CD4-positive, alpha-beta T cell (primary cell): ENCODE measurements at regions not wholly inside any gene's neighbourhood (a gene's known extent, or its start where the extent isn't known, plus 50 kb on each side); places are given as distances from the start of the nearest gene placed in this dataset.

Experiments used
- ATAC-seq: fragments of 200-7000 bp; cut with Tn5 transposase; one replicate; pipeline ENCODE4 v1.10.0; 2022; ENCODE audit warnings: mild to moderate bottlenecking; ENCODE audit not compliant: poor library complexity
- CTCF ChIA-PET: fragments of 350-600 bp; sonication (Branson Sonifier 250); formaldehyde crosslinking; loops from one replicate; lab custom pipeline; 2021; ENCODE audit warnings: antibody characterized with exemption, inconsistent platforms; lab: Charles Lee
- POLR2A ChIA-PET: fragments of 350-600 bp; sonication (Branson Sonifier 250); formaldehyde crosslinking; loops from one replicate; lab custom pipeline; 2021; ENCODE audit warnings: antibody characterized with exemption, inconsistent platforms; lab: Charles Lee
- DNase-seq, 14 experiments: peaks; one replicate each; pipeline ENCODE4 v3.0.0-alpha.2; 2013 to 2020; ENCODE audit warnings: mixed read lengths in 2 of 14
- H3K27ac ChIP-seq, 2 donors: one replicate each; pipeline versions ENCODE4 v1.5.1 to v1.7.0; 2013; ENCODE audit warnings: low read length in 2 of 2, low read depth in 1 of 2, mild to moderate bottlenecking in 1 of 2
- H3K27me3 ChIP-seq, 2 experiments: 1 replicate in 1 of 2; 2 replicates in 1 of 2; pipeline versions ENCODE4 v1.6.1 to v1.7.0; 2013; ENCODE audit warnings: low read length in 2 of 2, control low read depth in 1 of 2, mild to moderate bottlenecking in 1 of 2, moderate library complexity in 1 of 2; ENCODE audit not compliant: insufficient read depth in 2 of 2, control insufficient read depth in 1 of 2
- H3K36me3 ChIP-seq: one replicate; pipeline ENCODE4 v1.6.1; 2013; ENCODE audit warnings: low read length, control low read depth; ENCODE audit not compliant: insufficient read depth
- H3K4me1 ChIP-seq: one replicate; pipeline ENCODE4 v1.6.1; 2013; ENCODE audit warnings: low read length, control low read depth; ENCODE audit not compliant: insufficient read depth
- H3K4me3 ChIP-seq: one replicate; pipeline ENCODE4 v1.5.1; 2013; ENCODE audit warnings: mild to moderate bottlenecking, low read length, moderate library complexity
- H3K9me3 ChIP-seq, 2 experiments: 1 replicate in 1 of 2; 2 replicates in 1 of 2; pipeline versions ENCODE4 v1.6.1 to v1.7.0; 2013; ENCODE audit warnings: low read length in 2 of 2, mild to moderate bottlenecking in 2 of 2, control low read depth in 1 of 2, moderate library complexity in 1 of 2; ENCODE audit not compliant: control insufficient read depth in 1 of 2, insufficient read depth in 1 of 2
- H3K27ac Mint-ChIP-seq: one replicate; pipeline ENCODE4 v1.8.0; 2020; ENCODE audit warnings: mixed read lengths
- H3K27me3 Mint-ChIP-seq: one replicate; pipeline ENCODE4 v1.8.0; 2021; ENCODE audit warnings: mixed read lengths
- H3K36me3 Mint-ChIP-seq: one replicate; pipeline ENCODE4 v1.8.0; 2021; ENCODE audit warnings: low read depth, mixed read lengths
- H3K4me1 Mint-ChIP-seq: one replicate; pipeline ENCODE4 v1.8.0; 2021; ENCODE audit warnings: low read depth, mixed read lengths
- H3K4me3 Mint-ChIP-seq: one replicate; pipeline ENCODE4 v1.8.0; 2020; ENCODE audit warnings: mild to moderate bottlenecking, mixed read lengths
- H3K9me3 Mint-ChIP-seq: one replicate; pipeline ENCODE4 v1.8.0; 2020; ENCODE audit warnings: mixed read lengths
- intact Hi-C, 2 experiments: fragments of 100-400 bp; cut with DNase I in 1 of 2; cut with micrococcal nuclease in 1 of 2; formaldehyde crosslinking; loops; one replicate each; pipeline versions ENCODE4 v1.15.1 to v1.9.0; 2023 to 2025; cut with DNase I, micrococcal nuclease
- TF ChIP-seq, protein P1 (sequence below): fragments of 200-600 bp; IDR thresholded peaks from one replicate; pipeline ENCODE4 v1.8.0; 2022; ENCODE audit warnings: antibody characterized with exemption, mild to moderate bottlenecking

- ATAC-seq = no peak
- Histone ChIP-seq H3K36me3 (no peaks in the 10 kb centered on the region), H3K9me3 (no peaks in the 10 kb centered on the region), H3K27me3 (no peaks in the 10 kb centered on the region), H3K4me3 (no peak overlapping the region), H3K4me1 (no peaks in the 10 kb centered on the region), H3K27ac (no peak overlapping the region)
- peaks cover 5% of the 10 kb centered on the region for H3K4me1 Mint-ChIP-seq
- H3K9me3 Mint-ChIP-seq = no peaks in the 10 kb centered on the region
- intact Hi-C loops = no loop called here
- H3K4me3 Mint-ChIP-seq = no peak overlapping the region
- no peak overlapping the region for H3K27ac Mint-ChIP-seq
- TF ChIP-seq, protein P1, sequence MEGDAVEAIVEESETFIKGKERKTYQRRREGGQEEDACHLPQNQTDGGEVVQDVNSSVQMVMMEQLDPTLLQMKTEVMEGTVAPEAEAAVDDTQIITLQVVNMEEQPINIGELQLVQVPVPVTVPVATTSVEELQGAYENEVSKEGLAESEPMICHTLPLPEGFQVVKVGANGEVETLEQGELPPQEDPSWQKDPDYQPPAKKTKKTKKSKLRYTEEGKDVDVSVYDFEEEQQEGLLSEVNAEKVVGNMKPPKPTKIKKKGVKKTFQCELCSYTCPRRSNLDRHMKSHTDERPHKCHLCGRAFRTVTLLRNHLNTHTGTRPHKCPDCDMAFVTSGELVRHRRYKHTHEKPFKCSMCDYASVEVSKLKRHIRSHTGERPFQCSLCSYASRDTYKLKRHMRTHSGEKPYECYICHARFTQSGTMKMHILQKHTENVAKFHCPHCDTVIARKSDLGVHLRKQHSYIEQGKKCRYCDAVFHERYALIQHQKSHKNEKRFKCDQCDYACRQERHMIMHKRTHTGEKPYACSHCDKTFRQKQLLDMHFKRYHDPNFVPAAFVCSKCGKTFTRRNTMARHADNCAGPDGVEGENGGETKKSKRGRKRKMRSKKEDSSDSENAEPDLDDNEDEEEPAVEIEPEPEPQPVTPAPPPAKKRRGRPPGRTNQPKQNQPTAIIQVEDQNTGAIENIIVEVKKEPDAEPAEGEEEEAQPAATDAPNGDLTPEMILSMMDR = no peak
- no peak for DNase-seq
- no peaks in the 10 kb centered on the region for H3K36me3 Mint-ChIP-seq
- CTCF ChIA-PET = no interaction called here
- peaks cover 17% of the 10 kb centered on the region for H3K27me3 Mint-ChIP-seq
- POLR2A ChIA-PET = no interaction called here
Measured at GRCh38 chr5:112529525-112529924, 110.4 kb upstream of the EPB41L4A start.

GRCh38 chr5:112532654-112533360, 113.7 kb upstream of the EPB41L4A start:
- peaks cover under 1% of the 10 kb centered on the region for H3K27me3 Mint-ChIP-seq
- no peaks in the 10 kb centered on the region for H3K9me3 Mint-ChIP-seq
- Histone ChIP-seq H3K4me1 (no peaks in the 10 kb centered on the region), H3K4me3 (no peak overlapping the region), H3K27ac (no peak overlapping the region), H3K27me3 (no peaks in the 10 kb centered on the region), H3K36me3 (no peaks in the 10 kb centered on the region), H3K9me3 (no peaks in the 10 kb centered on the region)
- H3K27ac Mint-ChIP-seq = no peak overlapping the region
- ChIA-PET CTCF (no interaction called here), POLR2A (no interaction called here)
- H3K36me3 Mint-ChIP-seq = no peaks in the 10 kb centered on the region
- peaks cover 5% of the 10 kb centered on the region for H3K4me1 Mint-ChIP-seq
- no peak overlapping the region for H3K4me3 Mint-ChIP-seq
- TF ChIP-seq, protein P1 = no peak
- ATAC-seq (no peak), DNase-seq (no peak)
- intact Hi-C loops = no loop called here

DNA sequence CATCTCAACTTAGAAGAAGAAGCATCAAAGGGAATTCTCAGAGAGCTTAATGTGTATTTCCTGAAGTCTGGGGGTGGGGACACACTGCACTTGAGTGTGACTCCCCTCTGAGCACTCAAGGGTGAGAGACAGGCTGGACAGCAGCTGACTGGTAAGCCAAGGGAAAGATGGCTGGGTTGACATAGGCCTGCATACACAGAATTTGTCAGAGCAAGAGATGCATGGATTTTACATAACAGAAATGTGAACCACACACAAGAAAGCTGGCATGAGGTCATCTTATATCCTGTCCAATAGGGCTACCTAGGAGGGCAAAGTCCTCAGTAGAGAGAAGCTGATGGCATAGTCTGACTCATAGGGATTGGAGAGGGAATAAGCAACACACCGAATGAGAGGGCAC, 114.3 kb upstream of the EPB41L4A start:
- DNase-seq (no peak), ATAC-seq (no peak)
- no peaks in the 10 kb centered on the region for H3K4me1 ChIP-seq
- TF ChIP-seq, protein P1 = no peak
- ChIA-PET CTCF (no interaction called here), POLR2A (no interaction called here)
- Mint-ChIP-seq H3K27ac (no peak overlapping the region), H3K4me1 (peaks cover 5% of the 10 kb centered on the region), H3K36me3 (no peaks in the 10 kb centered on the region), H3K9me3 (no peaks in the 10 kb centered on the region), H3K27me3 (peaks cover 5% of the 10 kb centered on the region), H3K4me3 (no peak overlapping the region)
- intact Hi-C loops = no loop called here
- H3K36me3 ChIP-seq = no peaks in the 10 kb centered on the region
- H3K27me3 ChIP-seq = no peaks in the 10 kb centered on the region
- H3K27ac ChIP-seq = no peak overlapping the region
- no peak overlapping the region for H3K4me3 ChIP-seq
- no peaks in the 10 kb centered on the region for H3K9me3 ChIP-seq
